A673 (cell line): ENCODE measurements at regions not wholly inside any gene's neighbourhood (a gene's known extent, or its start where the extent isn't known, plus 50 kb on each side); places are given as distances from the start of the nearest gene placed in this dataset.

Experiments
- EZH2 ChIP-seq: fragments of 200-600 bp; sonication (generic); IDR thresholded peaks from 2 replicates; pipeline ENCODE4 v1.6.1; 2017; ENCODE audit warnings: borderline replicate concordance, low read depth, mild to moderate bottlenecking, mixed read lengths, antibody characterized with exemption, low read length; ENCODE audit not compliant: poor library complexity, severe bottlenecking
- TF ChIP-seq, protein P1 (sequence below): fragments of 300-800, 200-600 bp; sonication (generic); conservative IDR thresholded peaks from 2 replicates; pipeline ENCODE4 v1.5.1; 2017; ENCODE audit warnings: low read depth, mild to moderate bottlenecking, antibody characterized with exemption, low read length, moderate library complexity, mixed read lengths

DNA sequence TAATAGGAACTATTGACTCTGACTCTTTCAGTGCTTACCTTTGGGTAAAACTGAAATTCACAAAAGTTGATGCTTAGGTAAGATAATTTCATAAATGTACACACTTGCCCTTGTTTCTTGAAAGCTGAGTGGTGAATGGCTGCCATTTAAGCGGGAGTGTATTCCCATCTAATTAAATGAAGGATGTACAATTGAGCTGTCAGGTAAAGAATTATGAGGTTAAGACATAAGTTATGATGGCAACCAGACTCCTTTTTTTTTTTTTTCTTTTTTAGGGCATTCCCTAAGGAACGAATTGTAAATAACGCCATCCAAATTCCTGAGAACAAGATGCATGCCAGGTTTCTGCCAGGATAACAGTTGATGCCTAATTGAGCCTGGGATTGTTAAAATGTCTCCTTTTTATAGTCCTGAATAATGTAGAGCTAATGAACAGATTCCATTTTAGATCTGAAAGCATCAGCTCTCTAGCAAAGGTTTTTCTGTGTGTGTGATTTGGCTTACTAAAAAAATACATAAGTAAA lies 199.7 kb downstream of the ISL1 start:
- TF ChIP-seq, protein P1, sequence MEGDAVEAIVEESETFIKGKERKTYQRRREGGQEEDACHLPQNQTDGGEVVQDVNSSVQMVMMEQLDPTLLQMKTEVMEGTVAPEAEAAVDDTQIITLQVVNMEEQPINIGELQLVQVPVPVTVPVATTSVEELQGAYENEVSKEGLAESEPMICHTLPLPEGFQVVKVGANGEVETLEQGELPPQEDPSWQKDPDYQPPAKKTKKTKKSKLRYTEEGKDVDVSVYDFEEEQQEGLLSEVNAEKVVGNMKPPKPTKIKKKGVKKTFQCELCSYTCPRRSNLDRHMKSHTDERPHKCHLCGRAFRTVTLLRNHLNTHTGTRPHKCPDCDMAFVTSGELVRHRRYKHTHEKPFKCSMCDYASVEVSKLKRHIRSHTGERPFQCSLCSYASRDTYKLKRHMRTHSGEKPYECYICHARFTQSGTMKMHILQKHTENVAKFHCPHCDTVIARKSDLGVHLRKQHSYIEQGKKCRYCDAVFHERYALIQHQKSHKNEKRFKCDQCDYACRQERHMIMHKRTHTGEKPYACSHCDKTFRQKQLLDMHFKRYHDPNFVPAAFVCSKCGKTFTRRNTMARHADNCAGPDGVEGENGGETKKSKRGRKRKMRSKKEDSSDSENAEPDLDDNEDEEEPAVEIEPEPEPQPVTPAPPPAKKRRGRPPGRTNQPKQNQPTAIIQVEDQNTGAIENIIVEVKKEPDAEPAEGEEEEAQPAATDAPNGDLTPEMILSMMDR = no peak
- TF ChIP-seq EZH2 = no peak
